Prostate gland (tissue), 2 donors: ENCODE measurements at regions not wholly inside any gene's neighbourhood (a gene's known extent, or its start where the extent isn't known, plus 50 kb on each side); places are given as distances from the start of the nearest gene placed in this dataset.

Experiments
- POLR2AphosphoS5 ChIP-seq: sonication (generic); formaldehyde crosslinking; IDR thresholded peaks from one replicate; pipeline ENCODE4 v1.6.1; 2017; ENCODE audit warnings: antibody characterized with exemption
- TF ChIP-seq, protein P1 (sequence below), 4 experiments: fragments of 200-600 bp in 2 of 4; fragments of 450-650 bp in 2 of 4; sonication (generic) in 2 of 4; IDR thresholded peaks; 1 replicate in 3 of 4; 2 replicates in 1 of 4; pipeline ENCODE4 v1.5.1; 2016 to 2019; ENCODE audit warnings: antibody characterized with exemption in 4 of 4, mild to moderate bottlenecking in 2 of 4, moderate library complexity in 2 of 4

DNA sequence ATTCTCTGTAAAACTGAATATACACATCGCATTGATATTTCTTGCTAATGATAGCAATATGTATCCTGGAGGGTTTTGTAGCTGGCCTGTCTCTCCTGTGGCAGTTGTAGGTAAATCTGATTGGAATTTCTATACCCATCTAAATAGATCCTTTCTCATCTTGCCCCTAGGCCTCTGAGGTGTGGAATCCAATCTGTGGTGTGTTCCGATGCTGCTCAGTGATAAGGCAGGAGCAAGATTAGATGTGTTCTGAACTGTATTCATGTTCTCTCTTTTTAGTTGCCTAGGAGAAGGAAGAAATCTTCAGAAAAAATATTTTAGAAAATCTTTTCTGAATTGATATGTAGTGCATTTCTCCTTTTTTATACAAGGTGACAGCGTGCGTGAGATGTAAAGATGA lies 507.5 kb downstream of the NR2F1-AS1 start:
- TF ChIP-seq, protein P1, sequence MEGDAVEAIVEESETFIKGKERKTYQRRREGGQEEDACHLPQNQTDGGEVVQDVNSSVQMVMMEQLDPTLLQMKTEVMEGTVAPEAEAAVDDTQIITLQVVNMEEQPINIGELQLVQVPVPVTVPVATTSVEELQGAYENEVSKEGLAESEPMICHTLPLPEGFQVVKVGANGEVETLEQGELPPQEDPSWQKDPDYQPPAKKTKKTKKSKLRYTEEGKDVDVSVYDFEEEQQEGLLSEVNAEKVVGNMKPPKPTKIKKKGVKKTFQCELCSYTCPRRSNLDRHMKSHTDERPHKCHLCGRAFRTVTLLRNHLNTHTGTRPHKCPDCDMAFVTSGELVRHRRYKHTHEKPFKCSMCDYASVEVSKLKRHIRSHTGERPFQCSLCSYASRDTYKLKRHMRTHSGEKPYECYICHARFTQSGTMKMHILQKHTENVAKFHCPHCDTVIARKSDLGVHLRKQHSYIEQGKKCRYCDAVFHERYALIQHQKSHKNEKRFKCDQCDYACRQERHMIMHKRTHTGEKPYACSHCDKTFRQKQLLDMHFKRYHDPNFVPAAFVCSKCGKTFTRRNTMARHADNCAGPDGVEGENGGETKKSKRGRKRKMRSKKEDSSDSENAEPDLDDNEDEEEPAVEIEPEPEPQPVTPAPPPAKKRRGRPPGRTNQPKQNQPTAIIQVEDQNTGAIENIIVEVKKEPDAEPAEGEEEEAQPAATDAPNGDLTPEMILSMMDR (IDR thresholded peaks at IDR 0.05) = no peak
- no peak for TF ChIP-seq POLR2AphosphoS5
